ENCODE measurements at regions not wholly inside any gene's neighbourhood (a gene's known extent, or its start where the extent isn't known, plus 50 kb on each side); places are given as distances from the start of the nearest gene placed in this dataset.

- TF ChIP-seq POLR2A (IDR thresholded peaks at IDR 0.05) (no peak), CTCF (IDR thresholded peaks at IDR 0.05) (no peak)
- no peak overlapping the region for H3K4me3 ChIP-seq
- H3K4me1 ChIP-seq = no peaks in the 10 kb centered on the region
- H3K36me3 ChIP-seq = no peaks in the 10 kb centered on the region
- no peaks in the 10 kb centered on the region for H3K27me3 ChIP-seq
- H3K27ac ChIP-seq = no peak overlapping the region
- no peaks in the 10 kb centered on the region for H3K9me3 ChIP-seq
- no peak for DNase-seq
These were observed 97.3 kb downstream of the SALL1 start for GRCh38 chr16:51053775-51054174.

GRCh38 chr16:51051671-51052070 is 99.4 kb downstream of the SALL1 start:
- Histone ChIP-seq H3K4me1 (no peaks in the 10 kb centered on the region), H3K9me3 (no peaks in the 10 kb centered on the region), H3K27ac (no peak overlapping the region), H3K27me3 (no peaks in the 10 kb centered on the region), H3K4me3 (no peak overlapping the region), H3K36me3 (no peaks in the 10 kb centered on the region)
- no peak for TF ChIP-seq POLR2A (IDR thresholded peaks at IDR 0.05)
- no peak for TF ChIP-seq CTCF (IDR thresholded peaks at IDR 0.05)
- DNase-seq = no peak

- no peaks in the 10 kb centered on the region for H3K36me3 ChIP-seq
- DNase-seq = no peak
- H3K27me3 ChIP-seq = no peaks in the 10 kb centered on the region
- H3K4me3 ChIP-seq = no peak overlapping the region
- no peak for TF ChIP-seq POLR2A (IDR thresholded peaks at IDR 0.05)
- no peak for TF ChIP-seq CTCF (IDR thresholded peaks at IDR 0.05)
- H3K9me3 ChIP-seq = no peaks in the 10 kb centered on the region
- no peaks in the 10 kb centered on the region for H3K4me1 ChIP-seq
- no peak overlapping the region for H3K27ac ChIP-seq
These were observed 100.7 kb downstream of the SALL1 start for GRCh38 chr16:51050377-51050706.

- H3K27me3 ChIP-seq = no peaks in the 10 kb centered on the region
- H3K36me3 ChIP-seq = no peaks in the 10 kb centered on the region
- H3K4me1 ChIP-seq = no peaks in the 10 kb centered on the region
- TF ChIP-seq CTCF (IDR thresholded peaks at IDR 0.05) (no peak), POLR2A (IDR thresholded peaks at IDR 0.05) (no peak)
- H3K9me3 ChIP-seq = no peaks in the 10 kb centered on the region
- no peak overlapping the region for H3K27ac ChIP-seq
- H3K4me3 ChIP-seq = no peak overlapping the region
- no peak for DNase-seq
These were observed 101.2 kb downstream of the SALL1 start for GRCh38 chr16:51049678-51050376.

GRCh38 chr16:51049276-51049675 is 101.8 kb downstream of the SALL1 start:
- Histone ChIP-seq H3K4me1 (no peaks in the 10 kb centered on the region), H3K4me3 (no peak overlapping the region), H3K27me3 (no peaks in the 10 kb centered on the region), H3K36me3 (no peaks in the 10 kb centered on the region), H3K27ac (no peak overlapping the region), H3K9me3 (no peaks in the 10 kb centered on the region)
- no peak for TF ChIP-seq CTCF (IDR thresholded peaks at IDR 0.05)
- no peak for TF ChIP-seq POLR2A (IDR thresholded peaks at IDR 0.05)
- no peak for DNase-seq

GRCh38 chr16:51048544-51048943 is 102.5 kb downstream of the SALL1 start:
- Histone ChIP-seq H3K36me3 (no peaks in the 10 kb centered on the region), H3K4me3 (no peak overlapping the region), H3K27me3 (no peaks in the 10 kb centered on the region), H3K9me3 (no peaks in the 10 kb centered on the region), H3K4me1 (no peaks in the 10 kb centered on the region), H3K27ac (no peak overlapping the region)
- TF ChIP-seq CTCF (IDR thresholded peaks at IDR 0.05) (no peak), POLR2A (IDR thresholded peaks at IDR 0.05) (no peak)
- no peak for DNase-seq
